NCI-H748 (cell line): ENCODE measurements at regions not wholly inside any gene's neighbourhood (a gene's known extent, or its start where the extent isn't known, plus 50 kb on each side); places are given as distances from the start of the nearest gene placed in this dataset.

Experiments
- DNase-seq: peaks from one replicate; lab custom pipeline; 2025; ENCODE audit not compliant: unreplicated experiment; lab: John Stamatoyannopoulos, UW

GRCh38 chr18:38459131-38459994 lies 893.8 kb upstream of the CELF4 start:
- no peak for DNase-seq

GRCh38 chr18:38458698-38459097 lies 893.1 kb upstream of the CELF4 start:
- no peak for DNase-seq

- DNase-seq: peak; percentile 81
These were observed 890.7 kb upstream of the CELF4 start for GRCh38 chr18:38456253-38456652.

GRCh38 chr18:38454764-38455469 lies 889.3 kb upstream of the CELF4 start:
- DNase-seq: peak; percentile 41

GRCh38 chr18:38453880-38454279 lies 888.3 kb upstream of the CELF4 start:
- DNase-seq: peak; percentile 92

GRCh38 chr18:38450876-38451275 lies 885.3 kb upstream of the CELF4 start:
- no peak for DNase-seq

GRCh38 chr18:38445804-38446145 lies 880.2 kb upstream of the CELF4 start:
- no peak for DNase-seq

GRCh38 chr18:38444971-38445803 lies 879.6 kb upstream of the CELF4 start:
- no peak for DNase-seq

GRCh38 chr18:38427736-38428135 lies 862.1 kb upstream of the CELF4 start:
- no peak for DNase-seq

- DNase-seq: no peak
These were observed 861.6 kb upstream of the CELF4 start for GRCh38 chr18:38427234-38427633.

- DNase-seq: peak; percentile 25
These were observed 856.4 kb upstream of the CELF4 start for GRCh38 chr18:38421872-38422615.

GRCh38 chr18:38421021-38421420 lies 855.4 kb upstream of the CELF4 start:
- no peak for DNase-seq

GRCh38 chr18:38420611-38421010 lies 855.0 kb upstream of the CELF4 start:
- no peak for DNase-seq

- no peak for DNase-seq
These were observed 850.2 kb upstream of the CELF4 start for GRCh38 chr18:38415811-38416210.

GRCh38 chr18:38413193-38413592 lies 847.6 kb upstream of the CELF4 start:
- no peak for DNase-seq

GRCh38 chr18:38406607-38407006 lies 841.0 kb upstream of the CELF4 start:
- DNase-seq: no peak

GRCh38 chr18:38402509-38402908 lies 836.9 kb upstream of the CELF4 start:
- DNase-seq: no peak

- no peak for DNase-seq
These were observed 831.5 kb upstream of the CELF4 start for GRCh38 chr18:38397094-38397493.

GRCh38 chr18:38386146-38386545 lies 820.5 kb upstream of the CELF4 start:
- no peak for DNase-seq

GRCh38 chr18:38369772-38370690 lies 804.4 kb upstream of the CELF4 start:
- DNase-seq: peak; percentile 72
